ENCODE measurements at regions not wholly inside any gene's neighbourhood (a gene's known extent, or its start where the extent isn't known, plus 50 kb on each side); places are given as distances from the start of the nearest gene placed in this dataset.

DNA sequence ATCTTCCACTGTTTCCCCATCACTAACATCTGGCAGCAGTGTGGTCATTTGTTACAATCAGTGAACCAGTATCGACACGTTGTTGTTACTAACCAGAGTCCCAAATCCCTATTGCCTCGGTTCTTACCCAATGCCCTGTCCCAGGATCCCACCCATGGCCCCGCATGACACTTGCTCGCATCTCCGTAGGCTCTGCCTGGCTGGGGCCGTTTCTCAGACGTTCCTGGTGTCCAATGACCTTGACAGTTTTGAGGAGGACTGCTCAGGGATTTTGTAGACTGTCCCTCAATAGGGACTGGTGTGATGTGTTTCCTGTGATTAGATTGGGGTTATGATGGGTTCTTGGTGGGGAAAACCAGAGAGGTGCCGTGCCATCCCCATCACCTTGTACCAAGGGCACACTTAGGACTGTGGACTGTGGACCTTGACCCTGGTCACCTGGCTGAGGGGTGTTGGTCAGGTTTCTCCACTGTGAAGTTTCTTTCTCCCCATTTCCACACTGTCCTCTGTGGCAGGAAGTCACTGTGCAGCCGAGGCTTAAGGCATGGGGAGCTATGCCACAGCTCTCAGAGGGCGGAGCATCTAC is 108.4 kb downstream of the ADRA2C start:
- no peak for TF ChIP-seq ESRRG (CRISPR knock-in tag; IDR thresholded peaks at IDR 0.05)
- TF ChIP-seq, protein P1, sequence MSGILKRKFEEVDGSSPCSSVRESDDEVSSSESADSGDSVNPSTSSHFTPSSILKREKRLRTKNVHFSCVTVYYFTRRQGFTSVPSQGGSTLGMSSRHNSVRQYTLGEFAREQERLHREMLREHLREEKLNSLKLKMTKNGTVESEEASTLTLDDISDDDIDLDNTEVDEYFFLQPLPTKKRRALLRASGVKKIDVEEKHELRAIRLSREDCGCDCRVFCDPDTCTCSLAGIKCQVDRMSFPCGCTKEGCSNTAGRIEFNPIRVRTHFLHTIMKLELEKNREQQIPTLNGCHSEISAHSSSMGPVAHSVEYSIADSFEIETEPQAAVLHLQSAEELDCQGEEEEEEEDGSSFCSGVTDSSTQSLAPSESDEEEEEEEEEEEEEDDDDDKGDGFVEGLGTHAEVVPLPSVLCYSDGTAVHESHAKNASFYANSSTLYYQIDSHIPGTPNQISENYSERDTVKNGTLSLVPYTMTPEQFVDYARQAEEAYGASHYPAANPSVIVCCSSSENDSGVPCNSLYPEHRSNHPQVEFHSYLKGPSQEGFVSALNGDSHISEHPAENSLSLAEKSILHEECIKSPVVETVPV (CRISPR knock-in tag; IDR thresholded peaks at IDR 0.05) = no peak
- TF ChIP-seq, protein P2, sequence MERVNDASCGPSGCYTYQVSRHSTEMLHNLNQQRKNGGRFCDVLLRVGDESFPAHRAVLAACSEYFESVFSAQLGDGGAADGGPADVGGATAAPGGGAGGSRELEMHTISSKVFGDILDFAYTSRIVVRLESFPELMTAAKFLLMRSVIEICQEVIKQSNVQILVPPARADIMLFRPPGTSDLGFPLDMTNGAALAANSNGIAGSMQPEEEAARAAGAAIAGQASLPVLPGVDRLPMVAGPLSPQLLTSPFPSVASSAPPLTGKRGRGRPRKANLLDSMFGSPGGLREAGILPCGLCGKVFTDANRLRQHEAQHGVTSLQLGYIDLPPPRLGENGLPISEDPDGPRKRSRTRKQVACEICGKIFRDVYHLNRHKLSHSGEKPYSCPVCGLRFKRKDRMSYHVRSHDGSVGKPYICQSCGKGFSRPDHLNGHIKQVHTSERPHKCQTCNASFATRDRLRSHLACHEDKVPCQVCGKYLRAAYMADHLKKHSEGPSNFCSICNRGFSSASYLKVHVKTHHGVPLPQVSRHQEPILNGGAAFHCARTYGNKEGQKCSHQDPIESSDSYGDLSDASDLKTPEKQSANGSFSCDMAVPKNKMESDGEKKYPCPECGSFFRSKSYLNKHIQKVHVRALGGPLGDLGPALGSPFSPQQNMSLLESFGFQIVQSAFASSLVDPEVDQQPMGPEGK (CRISPR knock-in tag; IDR thresholded peaks at IDR 0.05; ENCODE audit: borderline replicate concordance) = no peak
- TF ChIP-seq, protein P3, sequence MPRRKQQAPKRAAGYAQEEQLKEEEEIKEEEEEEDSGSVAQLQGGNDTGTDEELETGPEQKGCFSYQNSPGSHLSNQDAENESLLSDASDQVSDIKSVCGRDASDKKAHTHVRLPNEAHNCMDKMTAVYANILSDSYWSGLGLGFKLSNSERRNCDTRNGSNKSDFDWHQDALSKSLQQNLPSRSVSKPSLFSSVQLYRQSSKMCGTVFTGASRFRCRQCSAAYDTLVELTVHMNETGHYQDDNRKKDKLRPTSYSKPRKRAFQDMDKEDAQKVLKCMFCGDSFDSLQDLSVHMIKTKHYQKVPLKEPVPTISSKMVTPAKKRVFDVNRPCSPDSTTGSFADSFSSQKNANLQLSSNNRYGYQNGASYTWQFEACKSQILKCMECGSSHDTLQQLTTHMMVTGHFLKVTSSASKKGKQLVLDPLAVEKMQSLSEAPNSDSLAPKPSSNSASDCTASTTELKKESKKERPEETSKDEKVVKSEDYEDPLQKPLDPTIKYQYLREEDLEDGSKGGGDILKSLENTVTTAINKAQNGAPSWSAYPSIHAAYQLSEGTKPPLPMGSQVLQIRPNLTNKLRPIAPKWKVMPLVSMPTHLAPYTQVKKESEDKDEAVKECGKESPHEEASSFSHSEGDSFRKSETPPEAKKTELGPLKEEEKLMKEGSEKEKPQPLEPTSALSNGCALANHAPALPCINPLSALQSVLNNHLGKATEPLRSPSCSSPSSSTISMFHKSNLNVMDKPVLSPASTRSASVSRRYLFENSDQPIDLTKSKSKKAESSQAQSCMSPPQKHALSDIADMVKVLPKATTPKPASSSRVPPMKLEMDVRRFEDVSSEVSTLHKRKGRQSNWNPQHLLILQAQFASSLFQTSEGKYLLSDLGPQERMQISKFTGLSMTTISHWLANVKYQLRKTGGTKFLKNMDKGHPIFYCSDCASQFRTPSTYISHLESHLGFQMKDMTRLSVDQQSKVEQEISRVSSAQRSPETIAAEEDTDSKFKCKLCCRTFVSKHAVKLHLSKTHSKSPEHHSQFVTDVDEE (CRISPR knock-in tag; IDR thresholded peaks at IDR 0.05) = no peak
- no peak for TF ChIP-seq OSR1 (CRISPR knock-in tag; IDR thresholded peaks at IDR 0.05)
- TF ChIP-seq, protein P4, sequence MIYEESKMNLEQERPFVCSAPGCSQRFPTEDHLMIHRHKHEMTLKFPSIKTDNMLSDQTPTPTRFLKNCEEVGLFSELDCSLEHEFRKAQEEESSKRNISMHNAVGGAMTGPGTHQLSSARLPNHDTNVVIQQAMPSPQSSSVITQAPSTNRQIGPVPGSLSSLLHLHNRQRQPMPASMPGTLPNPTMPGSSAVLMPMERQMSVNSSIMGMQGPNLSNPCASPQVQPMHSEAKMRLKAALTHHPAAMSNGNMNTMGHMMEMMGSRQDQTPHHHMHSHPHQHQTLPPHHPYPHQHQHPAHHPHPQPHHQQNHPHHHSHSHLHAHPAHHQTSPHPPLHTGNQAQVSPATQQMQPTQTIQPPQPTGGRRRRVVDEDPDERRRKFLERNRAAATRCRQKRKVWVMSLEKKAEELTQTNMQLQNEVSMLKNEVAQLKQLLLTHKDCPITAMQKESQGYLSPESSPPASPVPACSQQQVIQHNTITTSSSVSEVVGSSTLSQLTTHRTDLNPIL (CRISPR knock-in tag; IDR thresholded peaks at IDR 0.05; ENCODE audit: low read depth) = no peak
- no peak for TF ChIP-seq ZC3H10 (CRISPR knock-in tag; IDR thresholded peaks at IDR 0.05)
- no peak for TF ChIP-seq RARB (CRISPR knock-in tag; IDR thresholded peaks at IDR 0.05)
- no peak for TF ChIP-seq ARNTL (CRISPR knock-in tag; IDR thresholded peaks at IDR 0.05; ENCODE audit: borderline replicate concordance, low read depth)
- no peak for TF ChIP-seq ZNF565 (CRISPR knock-in tag; conservative IDR thresholded peaks at IDR 0.05; ENCODE audit: low read depth)
- TF ChIP-seq ZFP3 (CRISPR knock-in tag; IDR thresholded peaks at IDR 0.05) = no peak
- TF ChIP-seq, protein P5, sequence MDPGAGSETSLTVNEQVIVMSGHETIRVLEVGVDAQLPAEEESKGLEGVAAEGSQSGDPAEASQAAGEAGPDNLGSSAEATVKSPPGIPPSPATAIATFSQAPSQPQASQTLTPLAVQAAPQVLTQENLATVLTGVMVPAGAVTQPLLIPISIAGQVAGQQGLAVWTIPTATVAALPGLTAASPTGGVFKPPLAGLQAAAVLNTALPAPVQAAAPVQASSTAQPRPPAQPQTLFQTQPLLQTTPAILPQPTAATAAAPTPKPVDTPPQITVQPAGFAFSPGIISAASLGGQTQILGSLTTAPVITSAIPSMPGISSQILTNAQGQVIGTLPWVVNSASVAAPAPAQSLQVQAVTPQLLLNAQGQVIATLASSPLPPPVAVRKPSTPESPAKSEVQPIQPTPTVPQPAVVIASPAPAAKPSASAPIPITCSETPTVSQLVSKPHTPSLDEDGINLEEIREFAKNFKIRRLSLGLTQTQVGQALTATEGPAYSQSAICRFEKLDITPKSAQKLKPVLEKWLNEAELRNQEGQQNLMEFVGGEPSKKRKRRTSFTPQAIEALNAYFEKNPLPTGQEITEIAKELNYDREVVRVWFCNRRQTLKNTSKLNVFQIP (CRISPR knock-in tag; IDR thresholded peaks at IDR 0.05; ENCODE audit: borderline replicate concordance, low read depth) = no peak
- TF ChIP-seq CSDC2 (CRISPR knock-in tag; IDR thresholded peaks at IDR 0.05) = no peak
- no peak for TF ChIP-seq GLIS3 (CRISPR knock-in tag; IDR thresholded peaks at IDR 0.05)
